T-helper 17 cell (primary cell): ENCODE measurements at regions not wholly inside any gene's neighbourhood (a gene's known extent, or its start where the extent isn't known, plus 50 kb on each side); places are given as distances from the start of the nearest gene placed in this dataset.

Experiments
- ATAC-seq: fragments of 150-1000 bp; cut with Tn5 transposase; 2 replicates; pipeline ENCODE4 v1.10.0; 2021; ENCODE audit warnings: mild to moderate bottlenecking, moderate library complexity
- DNase-seq, 3 donors: peaks; one replicate each; pipeline versions ENCODE4 v3.0.0 to v3.0.0-alpha.2; 2020 to 2021
- H3K9me3 ChIP-seq: one replicate; pipeline ENCODE4 v1.7.0; 2013; ENCODE audit warnings: low read length, mild to moderate bottlenecking; ENCODE audit not compliant: control insufficient read depth, poor library complexity, severe bottlenecking
- H3K27ac Mint-ChIP-seq: one replicate; pipeline ENCODE4 v1.8.0; 2022; ENCODE audit warnings: mild to moderate bottlenecking, moderate library complexity, mixed read lengths
- H3K27me3 Mint-ChIP-seq: one replicate; pipeline ENCODE4 v1.8.0; 2022; ENCODE audit warnings: mixed read lengths
- H3K36me3 Mint-ChIP-seq: one replicate; pipeline ENCODE4 v1.8.0; 2022; ENCODE audit warnings: low read depth, mixed read lengths
- H3K4me1 Mint-ChIP-seq: one replicate; pipeline ENCODE4 v1.8.0; 2022; ENCODE audit warnings: mild to moderate bottlenecking, mixed read lengths
- H3K4me3 Mint-ChIP-seq: one replicate; pipeline ENCODE4 v1.8.0; 2022; ENCODE audit warnings: mild to moderate bottlenecking, moderate library complexity, mixed read lengths

DNA sequence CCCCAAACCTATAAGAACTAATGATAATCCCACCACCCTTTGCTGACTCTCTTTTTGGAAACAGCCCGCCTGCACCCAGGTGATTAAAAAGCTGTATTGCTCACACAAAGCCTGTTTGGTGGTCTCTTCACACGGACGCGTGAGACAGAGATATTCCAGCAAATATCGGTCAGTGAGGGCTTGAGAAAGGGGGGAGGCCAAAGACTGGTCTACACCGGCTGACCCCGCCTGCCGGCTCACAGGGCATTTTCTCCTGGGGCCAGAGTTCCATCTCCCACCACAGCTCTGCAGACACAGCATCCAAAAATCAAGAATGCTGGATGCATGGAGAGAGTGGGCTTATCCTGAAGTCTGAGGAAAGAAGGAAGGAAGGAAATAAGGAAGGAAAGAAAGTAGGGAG is 176.0 kb downstream of the SHOX start:
- ATAC-seq, result no peak
- Mint-ChIP-seq H3K4me1 (no peaks in the 10 kb centered on the region), H3K27me3 (no peaks in the 10 kb centered on the region), H3K4me3 (no peak overlapping the region), H3K27ac (no peak overlapping the region), H3K36me3 (peaks cover 2% of the 10 kb centered on the region)
- H3K9me3 ChIP-seq, result no peaks in the 10 kb centered on the region
- no peak for DNase-seq

GRCh38 chrX:805988-806387 is 175.4 kb downstream of the SHOX start:
- H3K4me1 Mint-ChIP-seq, result no peaks in the 10 kb centered on the region
- H3K27me3 Mint-ChIP-seq, result no peaks in the 10 kb centered on the region
- no peak overlapping the region for H3K27ac Mint-ChIP-seq
- ATAC-seq (no peak), DNase-seq (no peak)
- no peak overlapping the region for H3K4me3 Mint-ChIP-seq
- peaks cover 2% of the 10 kb centered on the region for H3K36me3 Mint-ChIP-seq
- H3K9me3 ChIP-seq, result no peaks in the 10 kb centered on the region

GRCh38 chrX:805103-805670 is 174.6 kb downstream of the SHOX start:
- DNase-seq, result no peak

DNA sequence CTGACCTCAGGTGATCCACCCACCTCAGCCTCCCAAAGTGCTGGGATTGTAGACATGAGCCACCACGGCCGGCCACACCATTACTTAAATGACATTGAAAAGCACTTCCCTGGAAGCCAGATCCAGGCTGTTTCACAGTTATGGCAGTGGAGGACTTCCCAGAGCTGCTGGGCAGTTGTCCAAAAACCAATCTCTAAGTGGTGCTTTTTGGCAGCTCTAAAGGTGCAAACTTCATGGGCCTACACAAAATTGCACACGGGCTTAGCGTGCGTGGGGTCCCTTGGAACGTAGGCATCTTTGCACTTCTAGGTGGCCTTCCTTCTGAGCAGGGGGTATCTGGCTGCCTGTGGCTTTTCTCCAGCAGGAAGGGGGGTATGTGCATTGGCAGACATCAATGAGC is 172.3 kb downstream of the SHOX start:
- no peak for ATAC-seq
- H3K27me3 Mint-ChIP-seq, result no peaks in the 10 kb centered on the region
- no peak overlapping the region for H3K4me3 Mint-ChIP-seq
- H3K9me3 ChIP-seq, result no peaks in the 10 kb centered on the region
- H3K36me3 Mint-ChIP-seq, result peaks cover 2% of the 10 kb centered on the region
- no peak for DNase-seq
- no peaks in the 10 kb centered on the region for H3K4me1 Mint-ChIP-seq
- H3K27ac Mint-ChIP-seq, result no peak overlapping the region

More at GRCh38 chrX:805103-805670, 174.6 kb downstream of the SHOX start:
- Mint-ChIP-seq H3K36me3 (peaks cover 2% of the 10 kb centered on the region), H3K27me3 (no peaks in the 10 kb centered on the region), H3K4me3 (no peak overlapping the region), H3K27ac (no peak overlapping the region), H3K4me1 (no peaks in the 10 kb centered on the region)
- H3K9me3 ChIP-seq, result no peaks in the 10 kb centered on the region
- ATAC-seq, result no peak

GRCh38 chrX:799808-800207 is 169.2 kb downstream of the SHOX start:
- no peak overlapping the region for H3K4me3 Mint-ChIP-seq
- H3K4me1 Mint-ChIP-seq, result no peaks in the 10 kb centered on the region
- no peak overlapping the region for H3K27ac Mint-ChIP-seq
- no peak for ATAC-seq
- no peaks in the 10 kb centered on the region for H3K27me3 Mint-ChIP-seq
- peaks cover 2% of the 10 kb centered on the region for H3K36me3 Mint-ChIP-seq
- no peaks in the 10 kb centered on the region for H3K9me3 ChIP-seq
- DNase-seq, result no peak

DNA sequence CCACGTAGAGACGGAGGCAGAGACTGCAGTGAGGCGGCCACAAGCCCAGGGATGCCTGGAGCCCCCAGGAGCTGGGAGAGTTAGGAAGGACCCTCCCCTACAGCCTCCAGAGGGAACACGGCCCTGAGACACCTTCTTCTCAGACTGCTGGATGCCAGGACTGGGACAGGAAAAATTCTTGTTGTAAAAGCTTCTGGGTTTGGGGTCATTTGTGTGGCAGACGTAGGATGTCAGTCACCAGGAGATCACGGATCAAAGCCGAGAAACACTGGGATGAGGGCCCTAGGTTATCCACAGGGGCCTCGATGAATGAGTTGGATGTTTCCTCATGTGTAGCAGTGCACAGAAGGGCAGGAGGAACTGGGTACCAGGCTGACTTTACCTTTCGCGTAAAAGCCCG is 163.7 kb downstream of the SHOX start:
- no peaks in the 10 kb centered on the region for H3K9me3 ChIP-seq
- Mint-ChIP-seq H3K4me3 (no peak overlapping the region), H3K27me3 (peaks cover 4% of the 10 kb centered on the region), H3K36me3 (no peaks in the 10 kb centered on the region), H3K27ac (no peak overlapping the region), H3K4me1 (no peaks in the 10 kb centered on the region)
- no peak for DNase-seq
- ATAC-seq, result no peak

DNA sequence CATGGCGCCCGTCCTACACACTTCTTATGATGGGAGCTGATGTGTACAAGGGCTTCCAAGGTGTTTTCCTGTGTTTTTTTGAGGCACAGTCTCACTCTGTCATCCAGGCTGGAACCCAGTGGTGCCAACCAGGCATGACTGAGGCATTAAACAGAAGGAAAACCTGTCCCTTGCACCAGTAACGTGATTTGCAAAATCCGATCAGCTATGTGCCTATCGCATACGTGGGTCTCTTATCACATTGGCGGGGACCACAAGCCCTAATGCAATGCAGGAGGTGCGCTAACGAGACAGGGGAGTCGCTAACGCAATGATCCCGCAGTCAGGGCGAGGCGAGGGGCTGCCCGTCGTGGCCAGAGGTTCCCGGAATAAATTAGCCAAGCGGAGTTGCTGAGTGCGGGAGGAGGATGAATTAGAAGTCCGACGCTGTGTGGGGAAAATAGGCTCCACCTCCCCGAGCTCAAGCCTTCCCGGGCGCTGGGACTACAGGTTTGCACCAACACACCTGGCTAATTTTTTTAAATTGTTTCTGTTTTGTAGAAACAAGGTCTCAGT is 162.7 kb downstream of the SHOX start:
- no peak for DNase-seq
- H3K4me3 Mint-ChIP-seq, result no peak overlapping the region
- H3K9me3 ChIP-seq, result no peaks in the 10 kb centered on the region
- H3K36me3 Mint-ChIP-seq, result no peaks in the 10 kb centered on the region
- no peak for ATAC-seq
- no peak overlapping the region for H3K27ac Mint-ChIP-seq
- H3K4me1 Mint-ChIP-seq, result no peaks in the 10 kb centered on the region
- peaks cover 4% of the 10 kb centered on the region for H3K27me3 Mint-ChIP-seq

DNA sequence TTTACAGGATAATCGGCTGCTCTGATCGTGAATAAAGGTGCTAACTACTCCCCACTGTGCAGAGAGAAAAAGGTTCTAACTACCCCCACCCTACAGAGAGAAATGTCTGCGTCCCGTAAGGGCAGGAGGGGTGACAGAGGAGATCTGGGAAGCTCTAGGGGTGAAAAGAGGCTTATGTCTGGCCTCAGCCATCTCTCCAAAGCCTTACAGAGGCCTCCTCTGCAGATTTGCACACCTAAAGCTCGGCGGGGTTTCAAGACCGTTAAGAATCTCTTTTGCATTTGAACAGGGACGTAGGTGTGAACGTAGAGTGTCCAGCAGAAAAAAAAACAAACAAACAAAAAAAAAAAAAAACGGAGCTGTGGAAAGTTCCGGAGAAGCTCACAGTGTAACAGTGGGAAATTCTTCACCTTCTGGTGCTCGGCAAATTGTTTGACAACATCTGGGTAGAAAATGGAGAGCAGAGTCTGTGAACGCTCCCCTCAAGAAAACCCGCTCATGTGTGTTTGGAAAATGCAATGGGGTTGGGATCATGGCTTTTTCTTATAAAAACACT is 161.0 kb downstream of the SHOX start:
- DNase-seq (no peak), ATAC-seq (no peak)
- Mint-ChIP-seq H3K27ac (no peak overlapping the region), H3K36me3 (no peaks in the 10 kb centered on the region), H3K4me3 (no peak overlapping the region), H3K4me1 (no peaks in the 10 kb centered on the region), H3K27me3 (peaks cover 4% of the 10 kb centered on the region)
- no peaks in the 10 kb centered on the region for H3K9me3 ChIP-seq

- Mint-ChIP-seq H3K4me1 (no peaks in the 10 kb centered on the region), H3K36me3 (no peaks in the 10 kb centered on the region), H3K27me3 (peaks cover 4% of the 10 kb centered on the region), H3K27ac (no peak overlapping the region), H3K4me3 (no peak overlapping the region)
- ATAC-seq (no peak), DNase-seq (no peak)
- H3K9me3 ChIP-seq, result no peaks in the 10 kb centered on the region
Measured at GRCh38 chrX:790783-791360, 160.3 kb downstream of the SHOX start.

GRCh38 chrX:790041-790506 is 159.5 kb downstream of the SHOX start:
- no peaks in the 10 kb centered on the region for H3K36me3 Mint-ChIP-seq
- ATAC-seq, result no peak

GRCh38 chrX:789096-789495 is 158.5 kb downstream of the SHOX start:
- Mint-ChIP-seq H3K4me3 (no peak overlapping the region), H3K27me3 (peaks cover 4% of the 10 kb centered on the region), H3K36me3 (no peaks in the 10 kb centered on the region), H3K27ac (no peak overlapping the region), H3K4me1 (no peaks in the 10 kb centered on the region)
- no peaks in the 10 kb centered on the region for H3K9me3 ChIP-seq
- no peak for DNase-seq
- ATAC-seq, result no peak

More at GRCh38 chrX:790041-790506, 159.5 kb downstream of the SHOX start:
- Mint-ChIP-seq H3K27ac (no peak overlapping the region), H3K27me3 (peaks cover 4% of the 10 kb centered on the region), H3K4me3 (no peak overlapping the region), H3K4me1 (no peaks in the 10 kb centered on the region)
- no peaks in the 10 kb centered on the region for H3K9me3 ChIP-seq
- DNase-seq, result no peak

DNA sequence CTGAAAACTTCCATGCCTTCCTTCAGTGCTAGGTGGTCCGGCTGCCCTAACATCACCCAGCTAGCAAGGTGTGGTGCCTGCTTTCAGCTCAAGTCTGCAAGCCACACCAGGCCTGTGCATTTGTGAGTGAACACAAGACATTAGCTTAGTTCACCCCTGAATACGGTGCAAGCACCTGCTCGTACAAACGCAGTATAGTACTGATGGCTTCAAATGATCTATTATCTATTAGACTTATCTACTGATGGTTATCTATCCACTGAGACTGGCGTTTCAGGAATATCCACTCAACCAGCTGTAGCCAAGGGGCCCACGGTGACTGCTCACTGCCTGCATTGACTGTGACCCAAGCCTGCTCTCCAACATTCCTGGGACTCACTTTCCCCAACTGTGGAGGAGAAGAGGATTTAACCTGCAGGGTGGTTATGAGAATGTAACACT is 155.9 kb downstream of the SHOX start:
- H3K27me3 Mint-ChIP-seq, result peaks cover 4% of the 10 kb centered on the region
- ATAC-seq (no peak), DNase-seq (no peak)
- H3K27ac Mint-ChIP-seq, result no peak overlapping the region
- no peaks in the 10 kb centered on the region for H3K4me1 Mint-ChIP-seq
- no peaks in the 10 kb centered on the region for H3K36me3 Mint-ChIP-seq
- no peaks in the 10 kb centered on the region for H3K9me3 ChIP-seq
- no peak overlapping the region for H3K4me3 Mint-ChIP-seq

GRCh38 chrX:784829-785228 is 154.2 kb downstream of the SHOX start:
- ATAC-seq (no peak), DNase-seq (no peak)
- H3K9me3 ChIP-seq, result no peaks in the 10 kb centered on the region
- H3K4me3 Mint-ChIP-seq, result no peak overlapping the region
- H3K27ac Mint-ChIP-seq, result no peak overlapping the region
- H3K36me3 Mint-ChIP-seq, result no peaks in the 10 kb centered on the region
- no peaks in the 10 kb centered on the region for H3K27me3 Mint-ChIP-seq
- no peaks in the 10 kb centered on the region for H3K4me1 Mint-ChIP-seq
